ENCODE measurements at regions not wholly inside any gene's neighbourhood (a gene's known extent, or its start where the extent isn't known, plus 50 kb on each side); places are given as distances from the start of the nearest gene placed in this dataset.

DNA sequence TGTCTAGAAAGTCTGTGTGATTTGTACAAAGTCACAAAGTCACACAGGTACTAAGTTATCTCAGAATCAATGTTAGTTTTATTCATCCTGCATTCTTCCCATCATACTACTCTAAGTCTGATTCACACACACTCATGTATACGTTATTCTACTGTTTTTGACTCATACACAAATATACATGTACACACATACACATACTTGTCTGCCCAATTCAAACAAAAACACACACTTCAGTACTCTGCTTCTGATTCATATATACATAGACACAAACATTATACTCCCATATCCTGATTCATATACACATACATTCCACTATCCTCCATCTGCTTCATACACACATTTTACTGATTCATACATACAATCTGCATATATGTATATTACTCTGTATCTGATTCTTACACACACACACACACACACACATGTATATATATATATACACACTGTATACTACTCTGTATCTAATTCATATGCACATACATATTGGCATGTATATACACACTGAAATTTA is 69.3 kb downstream of the KLF12 start:
- TF ChIP-seq, protein P1, sequence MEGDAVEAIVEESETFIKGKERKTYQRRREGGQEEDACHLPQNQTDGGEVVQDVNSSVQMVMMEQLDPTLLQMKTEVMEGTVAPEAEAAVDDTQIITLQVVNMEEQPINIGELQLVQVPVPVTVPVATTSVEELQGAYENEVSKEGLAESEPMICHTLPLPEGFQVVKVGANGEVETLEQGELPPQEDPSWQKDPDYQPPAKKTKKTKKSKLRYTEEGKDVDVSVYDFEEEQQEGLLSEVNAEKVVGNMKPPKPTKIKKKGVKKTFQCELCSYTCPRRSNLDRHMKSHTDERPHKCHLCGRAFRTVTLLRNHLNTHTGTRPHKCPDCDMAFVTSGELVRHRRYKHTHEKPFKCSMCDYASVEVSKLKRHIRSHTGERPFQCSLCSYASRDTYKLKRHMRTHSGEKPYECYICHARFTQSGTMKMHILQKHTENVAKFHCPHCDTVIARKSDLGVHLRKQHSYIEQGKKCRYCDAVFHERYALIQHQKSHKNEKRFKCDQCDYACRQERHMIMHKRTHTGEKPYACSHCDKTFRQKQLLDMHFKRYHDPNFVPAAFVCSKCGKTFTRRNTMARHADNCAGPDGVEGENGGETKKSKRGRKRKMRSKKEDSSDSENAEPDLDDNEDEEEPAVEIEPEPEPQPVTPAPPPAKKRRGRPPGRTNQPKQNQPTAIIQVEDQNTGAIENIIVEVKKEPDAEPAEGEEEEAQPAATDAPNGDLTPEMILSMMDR (IDR thresholded peaks at IDR 0.05), result no peak
- no peak for DNase-seq
- intact Hi-C loops (cut with DNase I), result no loop called here
- Histone ChIP-seq H3K27me3 (no peaks in the 10 kb centered on the region), H3K4me1 (peaks cover 12% of the 10 kb centered on the region), H3K36me3 (no peaks in the 10 kb centered on the region), H3K27ac (no peak overlapping the region), H3K9me3 (no peaks in the 10 kb centered on the region), H3K4me3 (no peak overlapping the region)
- no peak for ATAC-seq

DNA sequence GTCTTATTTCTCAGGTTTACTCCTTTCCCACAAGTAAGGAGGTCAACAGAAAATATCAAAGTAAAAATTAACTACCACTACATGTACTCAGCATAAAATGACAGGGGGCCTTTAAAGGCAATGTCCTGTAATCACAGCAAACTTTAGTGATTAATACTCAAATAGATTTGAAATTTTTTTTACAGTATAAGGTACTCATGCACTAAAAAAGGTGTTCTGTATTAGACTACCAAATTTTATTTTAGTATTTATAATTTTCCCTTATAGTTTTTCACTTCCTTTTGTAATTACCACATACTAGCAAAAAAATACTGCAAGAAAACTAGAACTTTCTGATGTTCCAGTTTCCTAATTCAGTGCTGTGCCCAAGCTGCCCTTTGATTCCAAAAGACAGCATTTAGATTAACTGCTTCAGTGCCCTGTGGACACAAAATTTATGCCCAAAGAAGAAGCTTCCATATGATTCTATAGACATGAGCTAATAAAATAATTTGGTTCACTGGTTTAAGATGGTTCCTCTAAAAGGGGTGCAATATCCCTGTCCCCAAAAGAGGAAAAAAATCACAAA is 70.6 kb downstream of the KLF12 start:
- intact Hi-C loops (cut with DNase I), result no loop called here
- Histone ChIP-seq H3K4me3 (no peak overlapping the region), H3K36me3 (no peaks in the 10 kb centered on the region), H3K27me3 (no peaks in the 10 kb centered on the region), H3K4me1 (peaks cover 12% of the 10 kb centered on the region), H3K9me3 (no peaks in the 10 kb centered on the region), H3K27ac (peak overlapping the region; percentile 9)
- DNase-seq (no peak), ATAC-seq (no peak)
- TF ChIP-seq, protein P1 (IDR thresholded peaks at IDR 0.05), result no peak

DNA sequence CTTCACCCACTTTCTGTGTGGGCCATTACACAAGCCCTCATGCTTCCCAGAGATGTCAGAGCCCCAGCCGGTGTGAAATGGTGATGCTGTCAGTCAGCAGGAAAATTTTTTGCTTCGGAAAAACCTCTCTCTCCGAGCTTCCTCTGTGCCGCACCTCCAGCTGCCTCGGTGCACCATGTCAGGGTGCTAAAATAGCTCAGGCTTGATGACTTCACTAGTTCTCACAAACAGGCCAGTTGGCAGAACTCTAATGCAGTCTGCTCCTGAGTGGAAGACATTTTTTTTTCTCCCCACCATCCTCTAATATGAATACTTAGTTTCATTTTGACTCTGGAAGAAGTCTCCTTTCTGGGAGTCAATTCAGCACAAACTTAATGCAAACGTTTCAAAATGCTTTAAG is 71.3 kb downstream of the KLF12 start:
- Histone ChIP-seq H3K36me3 (no peaks in the 10 kb centered on the region), H3K4me1 (peaks cover 12% of the 10 kb centered on the region), H3K9me3 (no peaks in the 10 kb centered on the region), H3K27me3 (no peaks in the 10 kb centered on the region), H3K4me3 (peak overlapping the region; percentile 9), H3K27ac (peak overlapping the region; percentile 9)
- ATAC-seq (peak; percentile 41), DNase-seq (no peak)
- TF ChIP-seq, protein P1 (IDR thresholded peaks at IDR 0.05), result no peak
- intact Hi-C loops (cut with DNase I), result no loop called here

DNA sequence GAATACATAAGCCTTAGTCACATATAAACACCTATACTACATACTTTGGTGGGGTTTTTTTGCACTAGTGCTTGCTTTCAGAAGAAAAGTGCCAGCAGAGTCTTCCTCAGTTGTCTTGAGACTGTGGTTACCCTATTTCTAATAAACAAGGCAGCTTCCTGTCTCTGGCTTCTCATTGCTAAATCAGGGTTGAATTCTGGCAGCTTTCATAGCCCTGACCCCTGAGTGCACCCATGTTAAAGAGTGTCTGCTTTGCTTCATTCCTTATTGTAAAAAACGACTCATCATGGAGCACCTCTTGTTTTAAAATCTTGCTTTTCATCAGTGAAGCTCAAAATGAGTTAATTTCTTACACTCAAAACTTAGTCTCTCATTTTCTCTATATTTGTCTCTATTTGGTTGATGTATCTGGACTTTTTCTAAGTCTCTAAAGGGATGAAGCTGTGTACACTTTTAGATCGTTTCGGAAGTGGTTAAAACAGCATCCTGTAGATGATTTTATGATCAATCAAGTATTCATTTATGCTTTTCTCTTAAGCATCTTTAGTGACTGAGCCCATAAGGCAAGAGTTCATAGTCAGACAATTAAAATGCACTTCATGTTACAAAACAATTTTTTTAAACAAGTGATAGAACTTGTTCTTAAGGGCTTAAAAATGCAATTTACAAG is 72.1 kb downstream of the KLF12 start:
- peak; percentile 52 for ATAC-seq
- Histone ChIP-seq H3K4me3 (no peak overlapping the region), H3K36me3 (no peaks in the 10 kb centered on the region), H3K27ac (peak overlapping the region; percentile 25), H3K9me3 (no peaks in the 10 kb centered on the region), H3K4me1 (peaks cover 12% of the 10 kb centered on the region), H3K27me3 (no peaks in the 10 kb centered on the region)
- TF ChIP-seq, protein P1 (IDR thresholded peaks at IDR 0.05), result no peak
- no peak for DNase-seq
- intact Hi-C loops (cut with DNase I), result no loop called here

DNA sequence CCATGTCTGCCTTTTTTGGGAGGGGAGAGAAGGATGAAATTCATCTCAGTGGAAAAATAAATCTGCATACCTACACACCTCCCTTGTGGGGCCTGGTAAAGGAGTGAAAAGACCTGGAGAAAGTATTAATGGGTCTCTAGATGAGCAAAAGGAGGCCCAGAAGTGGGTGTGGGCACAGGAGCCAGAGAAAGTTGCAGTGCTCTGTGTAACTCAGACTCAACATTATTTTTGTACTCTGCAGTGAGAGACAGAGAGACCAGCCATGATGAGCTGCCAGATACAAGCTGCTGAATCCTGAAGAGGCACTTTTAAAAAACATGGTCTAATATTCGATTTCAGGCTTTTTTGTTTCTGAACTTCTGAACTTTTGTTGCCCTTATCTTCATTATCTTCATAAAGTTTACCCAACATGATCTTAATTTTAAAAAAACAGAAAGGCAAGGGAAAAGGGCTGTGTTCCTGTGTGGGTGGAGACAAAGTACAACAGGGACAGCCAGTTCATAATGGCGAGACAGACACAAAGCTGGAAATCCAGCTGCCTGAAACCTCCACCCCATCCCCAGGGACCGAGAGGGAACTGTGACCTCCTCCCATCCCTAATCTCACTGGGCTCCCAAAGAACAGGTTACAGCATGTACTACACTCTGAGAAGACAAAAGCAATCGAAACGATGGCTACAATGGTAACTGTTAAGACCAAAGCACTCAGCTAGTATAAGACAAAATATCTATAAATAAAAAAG is 77.2 kb downstream of the KLF12 start:
- Histone ChIP-seq H3K9me3 (no peaks in the 10 kb centered on the region), H3K4me1 (peaks cover 6% of the 10 kb centered on the region), H3K36me3 (no peaks in the 10 kb centered on the region), H3K27me3 (no peaks in the 10 kb centered on the region), H3K27ac (no peak overlapping the region), H3K4me3 (no peak overlapping the region)
- TF ChIP-seq, protein P1 (IDR thresholded peaks at IDR 0.05), result no peak
- ATAC-seq, result no peak
- DNase-seq, result no peak
- intact Hi-C loops (cut with DNase I), result no loop called here

Measured in upper lobe of right lung (tissue), 1 donor.